Neural cell (in vitro differentiated cells): ENCODE measurements at regions not wholly inside any gene's neighbourhood (a gene's known extent, or its start where the extent isn't known, plus 50 kb on each side); places are given as distances from the start of the nearest gene placed in this dataset.

Experiments
- CTCF ChIP-seq: fragments of 450-650 bp; IDR thresholded peaks from 2 replicates; pipeline ENCODE4 v1.5.1; 2014; ENCODE audit warnings: antibody characterized with exemption, mild to moderate bottlenecking, moderate library complexity; ENCODE audit not compliant: poor library complexity, severe bottlenecking
- EZH2 ChIP-seq: fragments of 200-600, 300-800 bp; shearing (Covaris generic), sonication (generic); IDR thresholded peaks from 2 replicates; pipeline ENCODE4 v1.6.1; 2014; ENCODE audit warnings: antibody characterized with exemption, low read length, borderline replicate concordance, mild to moderate bottlenecking; ENCODE audit not compliant: insufficient read depth, poor library complexity, severe bottlenecking
- MXI1 ChIP-seq: fragments of 450-650 bp; conservative IDR thresholded peaks from 2 replicates; pipeline ENCODE4 v1.6.1; 2014; ENCODE audit warnings: antibody characterized with exemption, mild to moderate bottlenecking; ENCODE audit not compliant: poor library complexity, severe bottlenecking
- POLR2AphosphoS5 ChIP-seq: IDR thresholded peaks from 2 replicates; pipeline ENCODE4 v1.6.1; 2012
- REST ChIP-seq: IDR thresholded peaks from 2 replicates; pipeline ENCODE4 v1.6.1; 2012; ENCODE audit warnings: borderline replicate concordance
- TAF1 ChIP-seq: IDR thresholded peaks from 2 replicates; pipeline ENCODE4 v1.6.1; 2012; ENCODE audit warnings: low read depth

GRCh38 chr18:41025666-41026065 is 929.4 kb upstream of the PIK3C3 start:
- TF ChIP-seq CTCF (no peak), EZH2 (no peak), MXI1 (no peak), POLR2AphosphoS5 (no peak), TAF1 (no peak), REST (no peak)
